ENCODE measurements at regions not wholly inside any gene's neighbourhood (a gene's known extent, or its start where the extent isn't known, plus 50 kb on each side); places are given as distances from the start of the nearest gene placed in this dataset.

DNA sequence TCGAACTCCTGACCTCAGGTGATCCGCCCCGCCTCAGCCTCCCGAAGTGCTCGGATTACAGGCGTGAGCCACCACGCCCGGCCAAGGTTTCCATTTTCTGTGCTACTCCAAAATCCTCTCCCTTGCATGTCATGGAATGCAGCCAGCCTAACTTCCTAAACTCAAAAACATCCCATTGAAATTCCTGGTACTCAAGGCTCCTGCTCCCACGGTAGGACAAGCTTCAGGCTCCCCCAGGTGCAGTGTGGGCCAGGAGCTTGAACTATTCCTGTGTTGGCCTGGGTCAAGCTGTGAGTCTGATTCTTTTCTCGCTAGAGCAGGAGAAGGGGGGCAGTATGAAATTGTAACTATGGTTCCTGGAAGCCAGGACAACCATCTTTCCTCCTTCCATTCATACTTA is 97.1 kb downstream of the RPL27A start:
- no peak for DNase-seq (ENCODE audit: low spot score)
- Histone ChIP-seq H3K27ac (ENCODE audit: poor library complexity, severe bottlenecking) (no peak overlapping the region), H3K9me3 (ENCODE audit: severe bottlenecking) (no peaks in the 10 kb centered on the region), H3K27me3 (ENCODE audit: insufficient read depth, poor library complexity, severe bottlenecking) (no peaks in the 10 kb centered on the region), H3K4me3 (ENCODE audit: severe bottlenecking) (no peak overlapping the region), H3K4me1 (ENCODE audit: insufficient read depth, poor library complexity, severe bottlenecking) (peaks cover 8% of the 10 kb centered on the region), H3K36me3 (ENCODE audit: low read depth) (peaks cover 8% of the 10 kb centered on the region)
- ATAC-seq (ENCODE audit: low read depth) = no peak
- TF ChIP-seq, protein P1, sequence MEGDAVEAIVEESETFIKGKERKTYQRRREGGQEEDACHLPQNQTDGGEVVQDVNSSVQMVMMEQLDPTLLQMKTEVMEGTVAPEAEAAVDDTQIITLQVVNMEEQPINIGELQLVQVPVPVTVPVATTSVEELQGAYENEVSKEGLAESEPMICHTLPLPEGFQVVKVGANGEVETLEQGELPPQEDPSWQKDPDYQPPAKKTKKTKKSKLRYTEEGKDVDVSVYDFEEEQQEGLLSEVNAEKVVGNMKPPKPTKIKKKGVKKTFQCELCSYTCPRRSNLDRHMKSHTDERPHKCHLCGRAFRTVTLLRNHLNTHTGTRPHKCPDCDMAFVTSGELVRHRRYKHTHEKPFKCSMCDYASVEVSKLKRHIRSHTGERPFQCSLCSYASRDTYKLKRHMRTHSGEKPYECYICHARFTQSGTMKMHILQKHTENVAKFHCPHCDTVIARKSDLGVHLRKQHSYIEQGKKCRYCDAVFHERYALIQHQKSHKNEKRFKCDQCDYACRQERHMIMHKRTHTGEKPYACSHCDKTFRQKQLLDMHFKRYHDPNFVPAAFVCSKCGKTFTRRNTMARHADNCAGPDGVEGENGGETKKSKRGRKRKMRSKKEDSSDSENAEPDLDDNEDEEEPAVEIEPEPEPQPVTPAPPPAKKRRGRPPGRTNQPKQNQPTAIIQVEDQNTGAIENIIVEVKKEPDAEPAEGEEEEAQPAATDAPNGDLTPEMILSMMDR (IDR thresholded peaks at IDR 0.05; ENCODE audit: poor library complexity, severe bottlenecking) = no peak

DNA sequence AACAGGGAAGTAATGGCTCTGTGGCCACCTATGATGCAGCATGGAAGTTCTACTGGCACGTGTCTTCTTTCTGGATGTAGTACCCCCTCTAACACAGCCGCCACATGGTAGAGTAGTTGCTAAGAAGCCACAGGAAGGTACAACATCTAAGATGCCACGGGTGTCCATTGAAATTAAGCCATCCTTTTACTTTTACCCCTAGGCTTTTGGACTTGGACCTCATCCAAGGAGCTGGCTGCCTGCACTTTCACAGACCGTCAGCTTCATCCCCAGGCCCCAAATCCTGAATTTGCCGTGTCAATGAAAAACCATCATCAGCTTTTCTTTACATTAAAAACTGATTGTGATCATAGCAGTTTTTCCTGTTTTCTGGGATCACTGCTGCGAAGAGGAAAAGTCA is 102.4 kb downstream of the RPL27A start:
- DNase-seq (ENCODE audit: low spot score) (no peak), ATAC-seq (ENCODE audit: low read depth) (no peak)
- peaks cover 17% of the 10 kb centered on the region for H3K4me1 ChIP-seq (ENCODE audit: insufficient read depth, poor library complexity, severe bottlenecking)
- H3K27ac ChIP-seq (ENCODE audit: poor library complexity, severe bottlenecking) = no peak overlapping the region
- peaks cover 25% of the 10 kb centered on the region for H3K36me3 ChIP-seq (ENCODE audit: low read depth)
- TF ChIP-seq, protein P1 (IDR thresholded peaks at IDR 0.05; ENCODE audit: poor library complexity, severe bottlenecking) = no peak
- no peak overlapping the region for H3K4me3 ChIP-seq (ENCODE audit: severe bottlenecking)
- H3K9me3 ChIP-seq (ENCODE audit: severe bottlenecking) = no peaks in the 10 kb centered on the region
- no peaks in the 10 kb centered on the region for H3K27me3 ChIP-seq (ENCODE audit: insufficient read depth, poor library complexity, severe bottlenecking)

DNA sequence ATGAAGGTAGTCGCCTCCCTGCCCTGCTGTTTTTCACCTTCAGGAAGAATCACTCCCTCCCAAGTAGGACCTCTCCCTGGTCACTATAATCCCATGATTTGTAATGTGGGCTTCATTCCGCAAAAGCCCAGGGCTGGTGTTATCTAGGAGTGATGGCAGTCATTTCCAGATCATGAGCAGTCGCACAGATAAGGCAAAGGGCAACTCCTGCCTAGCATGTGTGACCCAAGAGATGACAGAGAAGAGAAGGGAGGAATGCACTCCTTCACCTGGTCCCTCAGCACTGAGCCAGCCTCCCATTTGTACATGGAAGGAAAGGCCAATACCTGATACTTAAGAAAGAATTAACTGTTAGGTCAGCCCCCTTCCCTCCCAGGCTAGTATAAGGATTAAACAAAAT is 102.9 kb downstream of the RPL27A start:
- H3K4me1 ChIP-seq (ENCODE audit: insufficient read depth, poor library complexity, severe bottlenecking) = peaks cover 17% of the 10 kb centered on the region
- no peak overlapping the region for H3K4me3 ChIP-seq (ENCODE audit: severe bottlenecking)
- ATAC-seq (ENCODE audit: low read depth) (no peak), DNase-seq (ENCODE audit: low spot score) (no peak)
- no peak overlapping the region for H3K27ac ChIP-seq (ENCODE audit: poor library complexity, severe bottlenecking)
- no peaks in the 10 kb centered on the region for H3K9me3 ChIP-seq (ENCODE audit: severe bottlenecking)
- no peaks in the 10 kb centered on the region for H3K27me3 ChIP-seq (ENCODE audit: insufficient read depth, poor library complexity, severe bottlenecking)
- TF ChIP-seq, protein P1 (IDR thresholded peaks at IDR 0.05; ENCODE audit: poor library complexity, severe bottlenecking) = no peak
- H3K36me3 ChIP-seq (ENCODE audit: low read depth) = peaks cover 25% of the 10 kb centered on the region

DNA sequence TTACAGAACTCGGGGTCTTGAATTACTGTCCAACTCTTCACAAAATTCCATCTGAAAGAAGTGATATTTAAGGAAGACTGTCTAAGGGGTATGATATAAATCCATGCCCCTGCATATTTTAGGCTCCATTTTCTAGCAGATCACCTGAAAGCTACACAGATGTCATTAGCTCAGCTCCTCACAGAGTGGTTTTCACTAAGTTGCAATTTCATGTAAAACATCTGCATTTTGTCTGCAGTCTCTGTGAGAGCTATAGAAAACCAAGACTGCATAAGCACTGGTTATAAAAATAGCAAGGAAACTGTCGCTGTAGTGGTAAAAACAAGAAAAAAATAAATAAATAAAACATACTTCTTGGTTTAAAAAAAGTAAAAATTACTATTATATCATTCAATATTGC is 103.4 kb downstream of the RPL27A start:
- no peaks in the 10 kb centered on the region for H3K27me3 ChIP-seq (ENCODE audit: insufficient read depth, poor library complexity, severe bottlenecking)
- TF ChIP-seq, protein P1 (IDR thresholded peaks at IDR 0.05; ENCODE audit: poor library complexity, severe bottlenecking) = no peak
- no peak overlapping the region for H3K4me3 ChIP-seq (ENCODE audit: severe bottlenecking)
- no peak for ATAC-seq (ENCODE audit: low read depth)
- H3K36me3 ChIP-seq (ENCODE audit: low read depth) = peaks cover 25% of the 10 kb centered on the region
- no peak overlapping the region for H3K27ac ChIP-seq (ENCODE audit: poor library complexity, severe bottlenecking)
- peaks cover 17% of the 10 kb centered on the region for H3K4me1 ChIP-seq (ENCODE audit: insufficient read depth, poor library complexity, severe bottlenecking)
- no peaks in the 10 kb centered on the region for H3K9me3 ChIP-seq (ENCODE audit: severe bottlenecking)
- DNase-seq (ENCODE audit: low spot score) = no peak

DNA sequence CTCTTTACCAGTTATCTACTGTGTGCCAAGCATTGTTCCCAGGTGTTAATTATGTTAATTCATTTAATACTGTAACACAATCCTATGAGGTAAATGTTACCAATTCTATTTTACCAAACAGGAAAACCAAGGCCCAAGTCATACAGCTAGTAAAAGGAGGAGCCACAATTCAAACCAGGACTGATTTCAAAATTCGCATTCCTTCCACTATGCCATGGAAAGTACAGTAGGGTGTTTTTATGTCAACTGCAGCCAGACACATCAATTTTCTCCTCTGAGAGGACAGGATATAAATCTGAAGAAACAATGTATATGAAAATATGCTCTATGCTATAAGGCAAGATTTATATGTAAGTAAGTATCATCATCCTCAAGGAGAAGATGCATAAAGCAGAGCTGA is 104.3 kb downstream of the RPL27A start:
- no peaks in the 10 kb centered on the region for H3K27me3 ChIP-seq (ENCODE audit: insufficient read depth, poor library complexity, severe bottlenecking)
- peaks cover 19% of the 10 kb centered on the region for H3K36me3 ChIP-seq (ENCODE audit: low read depth)
- DNase-seq (ENCODE audit: low spot score) = no peak
- no peaks in the 10 kb centered on the region for H3K9me3 ChIP-seq (ENCODE audit: severe bottlenecking)
- H3K4me1 ChIP-seq (ENCODE audit: insufficient read depth, poor library complexity, severe bottlenecking) = peaks cover 17% of the 10 kb centered on the region
- no peak overlapping the region for H3K4me3 ChIP-seq (ENCODE audit: severe bottlenecking)
- no peak; the same call in 2 of the 3 replicates for ATAC-seq (ENCODE audit: low read depth)
- peak overlapping the region; percentile 58 for H3K27ac ChIP-seq (ENCODE audit: poor library complexity, severe bottlenecking)
- TF ChIP-seq, protein P1 (IDR thresholded peaks at IDR 0.05; ENCODE audit: poor library complexity, severe bottlenecking) = no peak

Measured in RWPE2 (cell line).